ENCODE measurements at regions not wholly inside any gene's neighbourhood (a gene's known extent, or its start where the extent isn't known, plus 50 kb on each side); places are given as distances from the start of the nearest gene placed in this dataset.
"Not testable (repeated sequence)": the region's sequence is repeated elsewhere in the genome, so short reads cannot be mapped to it uniquely, and the experiment has no call there.

DNA sequence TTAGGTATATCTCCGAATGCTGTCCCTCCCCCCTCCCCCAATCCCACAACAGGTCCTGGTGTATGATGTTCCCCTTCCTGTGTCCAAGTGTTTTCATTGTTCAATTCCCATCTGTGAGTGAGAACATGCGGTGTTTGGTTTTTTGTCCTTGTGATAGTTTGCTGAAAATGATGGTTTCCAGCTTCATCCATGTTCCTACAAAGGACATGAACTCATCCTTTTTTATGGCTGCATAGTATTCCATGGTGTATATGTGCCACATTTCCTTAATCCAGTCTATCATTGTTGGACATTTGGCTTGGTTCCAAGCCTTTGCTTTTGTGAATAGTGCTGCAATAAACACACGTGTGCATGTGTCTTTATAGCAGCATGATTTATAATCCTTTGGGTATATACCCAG, 199.1 kb downstream of the CTH start:
- H3K14ac ChIP-seq (ENCODE audit: low read length); H2AK5ac ChIP-seq (ENCODE audit: low read depth, low read length); H3K18ac ChIP-seq (ENCODE audit: low read length); H3K23ac ChIP-seq (ENCODE audit: low read depth, low read length, poor library complexity); H3K27me3 ChIP-seq (ENCODE audit: control insufficient read depth in 3 of 3, insufficient read depth in 3 of 3, low read depth in 1 of 3, low read length in 3 of 3); H2BK5ac ChIP-seq (ENCODE audit: low read length); H2BK15ac ChIP-seq (ENCODE audit: low read length); DNase-seq (ENCODE audit: low spot score); H2AFZ ChIP-seq (ENCODE audit: low read length); H4K8ac ChIP-seq (ENCODE audit: low read depth, low read length); H3K4me1 ChIP-seq (ENCODE audit: control insufficient read depth in 2 of 2, insufficient read depth in 1 of 2, low read depth in 1 of 2, low read length in 2 of 2); H3K9me3 ChIP-seq (replicated peaks in 1 of 2; ENCODE audit: control insufficient read depth in 2 of 2, insufficient read depth in 1 of 2, low read depth in 1 of 2, low read length in 2 of 2); H3K79me1 ChIP-seq (ENCODE audit: low read depth, low read length); H2BK120ac ChIP-seq (ENCODE audit: low read depth, low read length); H3K27ac ChIP-seq (replicated peaks; ENCODE audit: low read length); H3K4me2 ChIP-seq (ENCODE audit: insufficient read depth, low read length, poor library complexity, severe bottlenecking); H4K91ac ChIP-seq (ENCODE audit: low read depth, low read length, poor library complexity); H2BK12ac ChIP-seq (ENCODE audit: low read length); H3K9ac ChIP-seq (ENCODE audit: low read depth, low read length, poor library complexity); H3K4ac ChIP-seq (ENCODE audit: low read length); H3K4me3 ChIP-seq (ENCODE audit: low read length in 2 of 2); H3K36me3 ChIP-seq (replicated peaks in 1 of 2; ENCODE audit: control insufficient read depth in 2 of 2, insufficient read depth in 2 of 2, low read length in 2 of 2): not testable (repeated sequence)
- WGBS, 2 donors (ENCODE audit: extremely low coverage in 2 of 2, insufficient read length in 2 of 2, insufficient replicate concordance in 1 of 2) = no CpG with 5 or more reads among the region's 3 CpGs

DNA sequence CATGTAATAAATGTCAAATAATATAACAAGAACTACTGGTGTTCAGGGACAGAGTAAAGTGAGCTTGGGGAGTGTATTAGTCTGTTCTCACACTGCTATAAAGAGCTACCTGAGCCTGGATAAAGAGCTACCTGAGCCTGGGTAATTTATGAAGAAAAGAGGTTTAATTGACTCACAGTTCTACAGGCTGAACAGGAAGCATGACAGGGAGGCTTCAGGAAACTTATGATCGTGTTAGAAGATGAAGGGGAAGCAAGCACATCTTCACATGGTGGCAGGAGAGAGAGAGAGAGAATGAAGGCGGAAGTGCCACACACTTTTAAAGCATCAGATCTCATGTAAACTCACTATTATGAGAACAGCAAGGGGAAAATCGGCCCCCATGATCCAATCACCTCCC, 205.9 kb downstream of the CTH start:
- H3K4me2 ChIP-seq (ENCODE audit: insufficient read depth, low read length, poor library complexity, severe bottlenecking) = no peak overlapping the region
- no peak overlapping the region for H3K23ac ChIP-seq (ENCODE audit: low read depth, low read length, poor library complexity)
- H3K18ac ChIP-seq (ENCODE audit: low read length) = no peak overlapping the region
- no peak for DNase-seq (ENCODE audit: low spot score)
- no peaks in the 10 kb centered on the region for H3K79me1 ChIP-seq (ENCODE audit: low read depth, low read length)
- no peak overlapping the region for H4K91ac ChIP-seq (ENCODE audit: low read depth, low read length, poor library complexity)
- H3K27ac ChIP-seq (replicated peaks; ENCODE audit: low read length) = no peak overlapping the region
- no peak overlapping the region for H2BK12ac ChIP-seq (ENCODE audit: low read length)
- no peaks in the 10 kb centered on the region for H3K36me3 ChIP-seq (replicated peaks in 1 of 2; ENCODE audit: control insufficient read depth in 2 of 2, insufficient read depth in 2 of 2, low read length in 2 of 2)
- no peak overlapping the region for H2BK15ac ChIP-seq (ENCODE audit: low read length)
- H3K4ac ChIP-seq (ENCODE audit: low read length) = no peak overlapping the region
- H3K27me3 ChIP-seq (ENCODE audit: control insufficient read depth in 3 of 3, insufficient read depth in 3 of 3, low read depth in 1 of 3, low read length in 3 of 3) = no peaks in the 10 kb centered on the region
- no peak overlapping the region for H3K9ac ChIP-seq (ENCODE audit: low read depth, low read length, poor library complexity)
- no peaks in the 10 kb centered on the region for H3K4me1 ChIP-seq (ENCODE audit: control insufficient read depth in 2 of 2, insufficient read depth in 1 of 2, low read depth in 1 of 2, low read length in 2 of 2)
- no peak overlapping the region for H2BK5ac ChIP-seq (ENCODE audit: low read length)
- H3K14ac ChIP-seq (ENCODE audit: low read length) = no peak overlapping the region
- no peak overlapping the region for H2AFZ ChIP-seq (ENCODE audit: low read length)
- H2BK120ac ChIP-seq (ENCODE audit: low read depth, low read length) = no peak overlapping the region
- no peak overlapping the region for H4K8ac ChIP-seq (ENCODE audit: low read depth, low read length)
- no peaks in the 10 kb centered on the region for H3K9me3 ChIP-seq (replicated peaks in 1 of 2; ENCODE audit: control insufficient read depth in 2 of 2, insufficient read depth in 1 of 2, low read depth in 1 of 2, low read length in 2 of 2)
- no peak overlapping the region for H3K4me3 ChIP-seq (ENCODE audit: low read length in 2 of 2)
- WGBS, 2 donors (ENCODE audit: extremely low coverage in 2 of 2, insufficient read length in 2 of 2, insufficient replicate concordance in 1 of 2) = no CpG with 5 or more reads among the region's 3 CpGs
- H2AK5ac ChIP-seq (ENCODE audit: low read depth, low read length) = no peak overlapping the region

DNA sequence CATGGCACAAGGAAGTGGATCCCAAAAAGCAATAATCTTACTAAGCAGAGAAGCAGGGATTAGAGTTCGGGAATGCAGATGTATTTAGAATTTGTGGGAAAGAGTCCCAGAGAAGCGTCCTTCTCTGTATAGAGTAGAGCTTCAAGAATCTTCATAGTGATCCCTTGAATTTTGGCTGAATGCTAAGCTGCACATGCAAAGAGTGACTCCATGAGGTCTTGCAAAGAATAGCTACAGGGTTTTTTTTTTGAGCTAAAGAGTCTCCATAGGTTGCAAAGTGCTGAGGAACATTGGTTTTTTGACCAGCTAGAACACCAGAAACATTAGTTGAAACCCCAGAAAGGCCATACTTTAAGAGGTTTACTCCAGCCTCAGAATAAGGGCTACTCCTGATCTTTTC, 206.7 kb downstream of the CTH start:
- H2AFZ ChIP-seq (ENCODE audit: low read length) = no peak overlapping the region
- no peak overlapping the region for H4K8ac ChIP-seq (ENCODE audit: low read depth, low read length)
- no peak overlapping the region for H2BK120ac ChIP-seq (ENCODE audit: low read depth, low read length)
- no peak overlapping the region for H2BK5ac ChIP-seq (ENCODE audit: low read length)
- no peaks in the 10 kb centered on the region for H3K4me1 ChIP-seq (ENCODE audit: control insufficient read depth in 2 of 2, insufficient read depth in 1 of 2, low read depth in 1 of 2, low read length in 2 of 2)
- no peak overlapping the region for H3K4me2 ChIP-seq (ENCODE audit: insufficient read depth, low read length, poor library complexity, severe bottlenecking)
- no peak overlapping the region for H3K4ac ChIP-seq (ENCODE audit: low read length)
- no peak overlapping the region for H2BK15ac ChIP-seq (ENCODE audit: low read length)
- H3K79me1 ChIP-seq (ENCODE audit: low read depth, low read length) = no peaks in the 10 kb centered on the region
- H3K27ac ChIP-seq (replicated peaks; ENCODE audit: low read length) = no peak overlapping the region
- H3K9ac ChIP-seq (ENCODE audit: low read depth, low read length, poor library complexity) = no peak overlapping the region
- H3K4me3 ChIP-seq (ENCODE audit: low read length in 2 of 2) = no peak overlapping the region
- H3K18ac ChIP-seq (ENCODE audit: low read length) = no peak overlapping the region
- H2AK5ac ChIP-seq (ENCODE audit: low read depth, low read length) = no peak overlapping the region
- no peaks in the 10 kb centered on the region for H3K9me3 ChIP-seq (replicated peaks in 1 of 2; ENCODE audit: control insufficient read depth in 2 of 2, insufficient read depth in 1 of 2, low read depth in 1 of 2, low read length in 2 of 2)
- no peak overlapping the region for H2BK12ac ChIP-seq (ENCODE audit: low read length)
- no peak overlapping the region for H3K14ac ChIP-seq (ENCODE audit: low read length)
- no peaks in the 10 kb centered on the region for H3K27me3 ChIP-seq (ENCODE audit: control insufficient read depth in 3 of 3, insufficient read depth in 3 of 3, low read depth in 1 of 3, low read length in 3 of 3)
- no peak for DNase-seq (ENCODE audit: low spot score)
- H3K23ac ChIP-seq (ENCODE audit: low read depth, low read length, poor library complexity) = no peak overlapping the region
- no peak overlapping the region for H4K91ac ChIP-seq (ENCODE audit: low read depth, low read length, poor library complexity)
- WGBS, 2 donors (ENCODE audit: extremely low coverage in 2 of 2, insufficient read length in 2 of 2, insufficient replicate concordance in 1 of 2) = no CpG with 5 or more reads among the region's 2 CpGs
- no peaks in the 10 kb centered on the region for H3K36me3 ChIP-seq (replicated peaks in 1 of 2; ENCODE audit: control insufficient read depth in 2 of 2, insufficient read depth in 2 of 2, low read length in 2 of 2)

DNA sequence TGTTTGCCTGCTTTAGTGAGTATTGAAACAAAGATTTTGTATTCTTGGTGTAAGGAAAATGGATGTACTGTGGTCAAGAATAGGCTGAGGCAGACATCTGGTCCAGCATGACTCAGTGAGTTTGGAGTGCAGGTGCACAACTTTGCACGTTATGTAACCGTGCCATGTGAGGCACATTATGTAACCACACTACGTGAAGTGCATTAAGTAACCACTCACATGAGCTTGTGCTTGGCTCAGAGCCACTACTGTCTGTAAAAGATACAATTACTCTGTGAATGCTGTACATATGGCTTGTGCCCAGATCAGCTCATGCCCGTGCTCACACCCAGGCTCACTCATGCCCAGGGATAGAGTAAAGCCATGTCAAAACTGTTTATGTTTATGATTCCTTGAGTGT, 216.8 kb downstream of the CTH start:
- Histone ChIP-seq H3K23ac (ENCODE audit: low read depth, low read length, poor library complexity) (no peak overlapping the region), H3K9me3 (replicated peaks in 1 of 2; ENCODE audit: control insufficient read depth in 2 of 2, insufficient read depth in 1 of 2, low read depth in 1 of 2, low read length in 2 of 2) (no peaks in the 10 kb centered on the region), H3K27ac (replicated peaks; ENCODE audit: low read length) (no peak overlapping the region), H2BK5ac (ENCODE audit: low read length) (no peak overlapping the region), H2BK12ac (ENCODE audit: low read length) (no peak overlapping the region), H4K91ac (ENCODE audit: low read depth, low read length, poor library complexity) (no peak overlapping the region), H3K36me3 (replicated peaks in 1 of 2; ENCODE audit: control insufficient read depth in 2 of 2, insufficient read depth in 2 of 2, low read length in 2 of 2) (no peaks in the 10 kb centered on the region), H4K8ac (ENCODE audit: low read depth, low read length) (no peak overlapping the region), H2BK15ac (ENCODE audit: low read length) (no peak overlapping the region), H2BK120ac (ENCODE audit: low read depth, low read length) (no peak overlapping the region), H3K9ac (ENCODE audit: low read depth, low read length, poor library complexity) (no peak overlapping the region), H3K4me2 (ENCODE audit: insufficient read depth, low read length, poor library complexity, severe bottlenecking) (no peak overlapping the region), H3K79me1 (ENCODE audit: low read depth, low read length) (no peaks in the 10 kb centered on the region), H3K27me3 (ENCODE audit: control insufficient read depth in 3 of 3, insufficient read depth in 3 of 3, low read depth in 1 of 3, low read length in 3 of 3) (no peaks in the 10 kb centered on the region), H3K18ac (ENCODE audit: low read length) (no peak overlapping the region), H3K4ac (ENCODE audit: low read length) (no peak overlapping the region), H3K4me3 (ENCODE audit: low read length in 2 of 2) (no peak overlapping the region), H3K14ac (ENCODE audit: low read length) (no peak overlapping the region), H3K4me1 (ENCODE audit: control insufficient read depth in 2 of 2, insufficient read depth in 1 of 2, low read depth in 1 of 2, low read length in 2 of 2) (no peaks in the 10 kb centered on the region), H2AK5ac (ENCODE audit: low read depth, low read length) (no peak overlapping the region), H2AFZ (ENCODE audit: low read length) (no peak overlapping the region)
- no CpG with 5 or more reads among the region's 4 CpGs for WGBS, 2 donors (ENCODE audit: extremely low coverage in 2 of 2, insufficient read length in 2 of 2, insufficient replicate concordance in 1 of 2)
- DNase-seq (ENCODE audit: low spot score) = no peak
